Stimulated activated naive CD8-positive, alpha-beta T cell treated with anti-CD3 and anti-CD28 coated beads, Interleukin-15, Interleukin-2, amounts not matched to agents 100 U/mL and 50 U/mL, for 24 hours (primary cell): ENCODE measurements at regions not wholly inside any gene's neighbourhood (a gene's known extent, or its start where the extent isn't known, plus 50 kb on each side); places are given as distances from the start of the nearest gene placed in this dataset.

Source experiments
- ATAC-seq: fragments of 150-1000 bp; cut with Tn5 transposase; one replicate; pipeline ENCODE4 v1.10.0; 2021
- DNase-seq: peaks from one replicate; pipeline ENCODE4 v3.0.0; 2021

DNA sequence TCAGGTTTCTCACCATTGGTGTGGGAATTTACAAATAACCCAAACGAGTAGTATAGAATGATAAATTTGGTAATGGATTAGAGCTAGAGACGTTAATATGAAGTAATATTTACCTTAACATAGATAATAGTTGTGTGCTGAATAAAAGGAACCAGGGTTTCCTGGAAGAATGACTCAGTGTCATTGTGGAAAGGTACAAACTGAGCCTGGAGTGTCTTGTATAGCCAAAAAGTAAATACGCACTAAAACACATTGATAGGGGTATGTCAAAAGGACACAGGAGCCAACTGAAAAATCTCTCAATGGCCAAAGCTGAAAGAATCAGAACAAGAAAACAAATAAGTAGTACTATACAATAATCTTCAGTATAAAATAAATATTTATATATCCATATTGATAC lies 363.5 kb downstream of the SLCO4C1 start:
- DNase-seq (no peak), ATAC-seq (no peak)

DNA sequence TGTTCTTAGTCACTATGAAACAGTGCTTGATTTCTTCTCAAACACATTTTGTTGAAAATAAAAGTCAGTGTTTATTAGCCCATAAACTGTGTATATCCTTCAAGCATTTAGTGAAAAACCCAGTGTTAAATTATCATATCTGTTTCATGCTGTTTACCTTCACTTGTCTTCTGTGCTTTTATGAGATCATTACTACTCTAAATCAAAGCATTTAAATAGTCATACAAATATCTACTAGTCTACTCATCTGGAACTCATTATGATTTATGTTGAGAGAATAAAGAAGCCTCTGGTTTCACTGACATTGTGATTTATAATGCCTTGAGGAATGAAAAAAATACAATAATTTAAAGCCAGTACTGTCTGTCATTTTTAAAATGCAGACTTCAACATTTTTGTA lies 366.5 kb downstream of the SLCO4C1 start:
- DNase-seq (no peak), ATAC-seq (no peak)

- no peak for ATAC-seq
- DNase-seq = no peak
Observed at GRCh38 chr5:101917166-101917565, 378.9 kb downstream of the SLCO4C1 start.

GRCh38 chr5:101915554-101915953 lies 380.5 kb downstream of the SLCO4C1 start:
- ATAC-seq (no peak), DNase-seq (no peak)

GRCh38 chr5:101904736-101905135 lies 391.3 kb downstream of the SLCO4C1 start:
- ATAC-seq (no peak), DNase-seq (no peak)

DNA sequence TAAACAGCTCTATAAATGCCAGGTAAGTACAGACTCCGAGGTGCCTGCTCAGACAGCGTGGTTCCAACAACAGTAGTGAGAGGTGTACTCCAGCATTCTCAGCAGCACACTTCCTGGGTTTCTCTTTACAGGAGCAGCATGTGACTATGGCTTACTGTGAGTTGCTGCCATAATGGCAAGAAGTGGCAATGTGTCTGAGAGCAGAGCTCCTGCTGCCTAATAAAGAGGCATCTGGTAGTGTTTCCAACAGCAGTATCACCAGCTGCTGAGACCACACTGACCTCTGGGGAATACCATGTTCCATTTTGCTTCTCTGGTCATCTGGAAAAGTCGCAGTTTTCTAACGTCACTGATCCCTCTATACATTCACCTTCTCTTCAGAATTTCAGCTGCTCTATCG lies 398.2 kb downstream of the SLCO4C1 start:
- DNase-seq (no peak), ATAC-seq (no peak)

DNA sequence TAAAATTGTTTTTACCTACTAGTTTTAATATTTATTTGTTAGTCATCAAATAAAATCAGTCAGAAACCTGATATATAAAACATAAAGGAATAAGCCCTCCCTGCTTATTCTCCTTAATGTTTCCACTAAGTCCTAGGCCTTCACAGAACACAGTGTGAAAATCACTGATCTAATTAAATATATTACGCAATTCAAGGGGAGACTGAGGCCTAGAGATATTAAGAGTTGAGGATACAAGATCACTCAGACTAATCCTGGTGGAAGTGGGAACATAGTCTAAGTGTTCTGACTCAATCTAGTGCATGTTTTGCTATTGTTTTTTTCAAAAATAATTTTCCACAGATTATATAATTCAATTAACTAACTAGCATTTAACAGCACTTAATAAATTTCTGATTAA lies 401.1 kb downstream of the SLCO4C1 start:
- ATAC-seq = no peak
- no peak for DNase-seq

GRCh38 chr5:101878190-101878589 lies 417.9 kb downstream of the SLCO4C1 start:
- DNase-seq = no peak

GRCh38 chr5:101877451-101877850 lies 418.6 kb downstream of the SLCO4C1 start:
- no peak for DNase-seq
- ATAC-seq = no peak

More at GRCh38 chr5:101878190-101878589, 417.9 kb downstream of the SLCO4C1 start:
- ATAC-seq = no peak

DNA sequence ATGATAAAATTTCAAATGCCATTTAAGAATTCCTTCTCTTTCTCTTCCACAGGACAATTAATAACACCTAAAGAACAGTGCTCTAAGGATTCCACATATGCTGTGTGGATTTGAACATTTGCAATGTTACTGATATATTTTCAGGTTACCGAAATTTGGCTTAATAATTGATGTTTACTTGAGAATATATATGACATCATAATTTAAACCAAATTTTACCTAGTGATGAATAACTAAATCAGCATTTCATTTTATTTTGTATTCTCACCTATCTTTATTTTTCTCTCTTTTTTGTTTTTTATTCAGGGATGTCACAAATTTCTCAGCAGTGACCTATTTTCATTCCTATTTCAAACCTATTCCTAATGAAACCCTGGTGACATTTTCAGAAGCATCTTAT lies 429.6 kb downstream of the SLCO4C1 start:
- DNase-seq (no peak), ATAC-seq (no peak)

GRCh38 chr5:101860563-101860962 lies 435.5 kb downstream of the SLCO4C1 start:
- no peak for ATAC-seq
- no peak for DNase-seq

- ATAC-seq = no peak
- no peak for DNase-seq
Observed at GRCh38 chr5:101860145-101860544, 435.9 kb downstream of the SLCO4C1 start.

DNA sequence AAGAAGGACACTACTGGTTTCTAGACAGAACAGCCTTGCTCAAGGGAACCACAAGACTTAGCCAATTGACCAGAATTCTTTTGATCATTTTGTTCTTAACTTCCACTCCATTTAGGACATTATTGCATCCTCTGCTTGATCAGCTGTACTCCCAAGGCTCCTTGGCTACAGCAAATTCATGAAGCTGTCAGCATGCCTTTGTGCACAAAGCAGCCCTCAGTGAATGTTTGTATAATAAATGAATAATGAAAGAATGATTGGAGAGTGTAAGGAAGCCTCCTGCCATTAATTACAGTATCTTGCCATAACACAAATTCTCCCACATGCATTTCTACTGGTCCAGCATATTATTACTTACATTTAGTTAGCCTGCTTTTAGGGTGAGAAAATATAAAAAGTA lies 449.6 kb downstream of the SLCO4C1 start:
- ATAC-seq (no peak), DNase-seq (no peak)

GRCh38 chr5:101843055-101843454 lies 453.0 kb downstream of the SLCO4C1 start:
- no peak for DNase-seq

GRCh38 chr5:101838435-101838834 lies 457.6 kb downstream of the SLCO4C1 start:
- DNase-seq (no peak), ATAC-seq (no peak)

More at GRCh38 chr5:101843055-101843454, 453.0 kb downstream of the SLCO4C1 start:
- no peak for ATAC-seq

GRCh38 chr5:101829255-101829654 lies 466.8 kb downstream of the SLCO4C1 start:
- ATAC-seq (no peak), DNase-seq (no peak)

GRCh38 chr5:101811466-101811865 lies 484.6 kb downstream of the SLCO4C1 start:
- DNase-seq (no peak), ATAC-seq (no peak)

- no peak for DNase-seq
- no peak for ATAC-seq
Observed at GRCh38 chr5:101806410-101806809, 489.7 kb downstream of the SLCO4C1 start.

DNA sequence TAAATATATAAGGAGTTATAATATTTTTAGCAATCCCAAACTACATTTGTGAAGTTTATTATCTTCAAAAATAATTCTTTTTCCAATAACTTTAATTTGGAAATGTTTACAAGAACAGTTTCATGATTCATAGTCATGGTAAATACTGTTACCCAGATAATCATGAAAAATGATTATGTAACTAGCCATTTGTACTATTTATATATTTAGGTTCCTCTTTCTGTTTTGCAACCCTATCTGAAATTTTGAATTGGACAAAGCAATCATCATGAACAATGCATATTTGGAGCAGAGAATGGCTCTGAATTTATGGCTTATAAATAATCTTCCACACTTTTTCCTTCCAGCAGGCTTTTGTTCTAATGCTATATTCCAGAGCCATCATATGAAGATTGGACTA lies 499.7 kb downstream of the SLCO4C1 start:
- ATAC-seq = no peak
- DNase-seq = no peak

DNA sequence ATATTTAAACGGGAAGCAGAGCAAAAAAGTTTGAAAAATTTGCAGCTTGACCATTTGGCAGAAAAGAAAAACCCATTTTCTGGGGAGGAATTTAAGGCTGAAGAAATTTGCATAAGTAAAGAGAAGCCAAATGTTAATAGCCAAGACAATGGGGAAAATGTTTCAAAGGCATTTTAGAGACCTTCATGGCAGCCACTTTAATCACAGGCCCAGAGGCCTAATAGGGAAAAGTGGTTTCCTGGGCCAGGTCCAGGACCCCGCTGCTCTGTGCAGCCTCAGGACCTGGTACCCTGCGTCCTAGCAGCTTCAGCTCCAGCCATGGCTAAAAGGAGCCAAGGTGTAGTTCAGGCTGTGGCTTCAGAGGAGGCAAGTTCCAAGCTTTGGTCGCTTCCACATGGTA lies 507.3 kb downstream of the SLCO4C1 start:
- ATAC-seq = no peak
- no peak for DNase-seq

DNA sequence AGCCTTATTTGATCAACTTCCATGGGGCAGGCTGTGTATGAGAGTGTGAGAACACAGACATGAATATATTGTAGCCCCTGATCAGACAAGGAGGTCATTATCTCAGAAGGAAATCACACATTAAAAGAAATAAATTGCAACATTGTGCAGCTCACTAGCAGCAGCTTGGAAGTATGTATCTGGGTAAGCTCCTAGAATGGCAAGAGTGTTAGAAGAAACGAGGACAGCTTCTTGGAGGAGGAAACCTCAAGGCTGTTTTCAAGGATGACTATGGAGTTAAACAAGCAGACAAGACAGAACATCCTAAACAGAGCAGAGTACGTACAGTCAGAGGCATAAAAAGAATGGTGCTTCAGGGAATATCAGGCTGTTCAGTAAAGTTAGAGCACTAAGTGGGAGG lies 511.0 kb downstream of the SLCO4C1 start:
- DNase-seq = no peak
- no peak for ATAC-seq

GRCh38 chr5:101783241-101784013 lies 512.7 kb downstream of the SLCO4C1 start:
- DNase-seq (no peak), ATAC-seq (no peak)

DNA sequence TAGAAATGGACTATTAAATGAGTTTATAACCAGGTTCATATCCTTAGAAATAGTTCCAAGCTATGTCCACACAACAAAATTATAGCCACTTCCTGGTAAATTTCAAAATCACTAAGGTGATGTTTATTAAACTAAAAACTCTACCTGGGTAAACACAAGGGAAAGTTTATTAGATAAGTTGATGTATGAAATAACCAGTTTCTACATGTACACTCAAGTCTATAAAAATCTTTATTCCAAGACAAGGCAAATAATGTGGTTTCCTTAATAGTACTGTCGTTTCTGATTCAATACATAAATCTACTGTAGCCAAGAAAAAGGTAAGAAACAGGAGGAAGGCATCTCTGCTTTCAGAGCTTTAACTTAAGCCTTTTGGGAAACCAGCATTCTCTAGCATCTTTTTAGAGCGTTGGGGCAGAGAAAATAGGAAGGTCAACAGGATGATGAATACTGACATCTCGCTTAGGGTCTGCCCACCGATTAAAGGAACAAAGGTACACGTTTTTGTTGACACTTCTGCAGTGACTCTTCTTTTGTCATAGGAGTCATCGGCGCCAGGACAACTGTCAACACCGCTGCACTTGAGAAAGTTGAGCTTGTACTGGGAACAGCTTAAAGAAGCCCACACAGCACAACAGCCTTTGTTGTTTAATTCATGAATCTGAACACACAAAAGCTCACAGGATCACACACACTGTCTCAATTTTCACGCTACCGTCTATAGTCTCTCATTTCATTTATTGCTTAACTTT lies 513.6 kb downstream of the SLCO4C1 start:
- ATAC-seq (no peak), DNase-seq (no peak)

DNA sequence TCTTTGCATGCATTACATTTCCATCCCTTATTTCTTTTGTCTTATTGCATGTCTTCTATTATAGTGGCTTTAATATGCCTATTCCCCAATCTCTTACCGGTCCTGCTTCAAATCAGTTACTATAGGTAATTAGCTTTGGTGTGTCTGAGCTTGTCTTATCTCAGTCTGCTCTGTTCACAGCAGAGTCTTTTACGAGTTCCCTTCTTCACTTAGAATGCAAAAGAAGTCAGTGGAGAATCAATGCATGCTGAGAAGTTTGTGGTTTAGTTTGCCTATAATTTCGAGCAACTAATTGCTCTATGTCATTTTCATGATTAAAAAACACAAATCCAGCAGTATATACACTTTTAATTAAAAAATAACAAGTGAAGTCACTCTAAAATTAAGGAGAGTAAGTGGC lies 545.0 kb downstream of the SLCO4C1 start:
- ATAC-seq (no peak), DNase-seq (no peak)
